RWPE2 (cell line): ENCODE measurements at regions not wholly inside any gene's neighbourhood (a gene's known extent, or its start where the extent isn't known, plus 50 kb on each side); places are given as distances from the start of the nearest gene placed in this dataset.

Experiments used
- ATAC-seq: fragments of 200-7000 bp; cut with Tn5 transposase; 3 replicates; pipeline ENCODE4 v1.9.1; 2021; ENCODE audit warnings: low read depth
- DNase-seq: peaks from one replicate; pipeline ENCODE4 v3.0.0-alpha.2; 2020; ENCODE audit warnings: low spot score
- H3K27ac ChIP-seq: fragments of 450-650 bp; 2 replicates; pipeline ENCODE4 v1.5.1; 2017; ENCODE audit warnings: mild to moderate bottlenecking; ENCODE audit not compliant: poor library complexity, severe bottlenecking
- H3K27me3 ChIP-seq: fragments of 250-450 bp; sonication (Bioruptor Pico); 2 replicates; pipeline ENCODE4 v1.5.1; 2021; ENCODE audit warnings: mild to moderate bottlenecking, moderate library complexity; ENCODE audit not compliant: insufficient read depth, poor library complexity, severe bottlenecking
- H3K36me3 ChIP-seq: fragments of 250-450 bp; sonication (Bioruptor Pico); 2 replicates; pipeline ENCODE4 v1.5.1; 2020; ENCODE audit warnings: low read depth, mild to moderate bottlenecking, moderate library complexity
- H3K4me1 ChIP-seq: fragments of 250-450 bp; sonication (Bioruptor Pico); 2 replicates; pipeline ENCODE4 v1.5.1; 2021; ENCODE audit warnings: mild to moderate bottlenecking, moderate library complexity; ENCODE audit not compliant: insufficient read depth, poor library complexity, severe bottlenecking
- H3K4me3 ChIP-seq: fragments of 250-450 bp; sonication (Bioruptor Pico); 2 replicates; pipeline ENCODE4 v1.5.1; 2021; ENCODE audit warnings: mild to moderate bottlenecking, moderate library complexity; ENCODE audit not compliant: severe bottlenecking
- H3K9me3 ChIP-seq: fragments of 250-450 bp; sonication (Bioruptor Pico); 2 replicates; pipeline ENCODE4 v1.5.1; 2021; ENCODE audit warnings: mild to moderate bottlenecking, moderate library complexity; ENCODE audit not compliant: severe bottlenecking
- CTCF ChIP-seq: fragments of 450-650 bp; IDR thresholded peaks from one replicate; pipeline ENCODE4 v1.5.1; 2017; ENCODE audit warnings: mild to moderate bottlenecking, moderate library complexity; ENCODE audit not compliant: poor library complexity, severe bottlenecking

GRCh38 chr11:95388086-95388485 is 157.1 kb upstream of the SESN3 start:
- Histone ChIP-seq H3K27me3 (no peaks in the 10 kb centered on the region), H3K4me1 (no peaks in the 10 kb centered on the region), H3K4me3 (no peak overlapping the region), H3K27ac (no peak overlapping the region), H3K9me3 (no peaks in the 10 kb centered on the region), H3K36me3 (no peaks in the 10 kb centered on the region)
- ATAC-seq (no peak), DNase-seq (no peak)
- TF ChIP-seq CTCF, result no peak

- Histone ChIP-seq H3K4me1 (no peaks in the 10 kb centered on the region), H3K27me3 (no peaks in the 10 kb centered on the region), H3K4me3 (no peak overlapping the region), H3K9me3 (no peaks in the 10 kb centered on the region), H3K27ac (no peak overlapping the region), H3K36me3 (no peaks in the 10 kb centered on the region)
- TF ChIP-seq CTCF, result no peak
- DNase-seq (no peak), ATAC-seq (no peak)
Measured at GRCh38 chr11:95387325-95387724, 156.3 kb upstream of the SESN3 start.

- DNase-seq, result no peak
- no peak for ATAC-seq
- no peak for TF ChIP-seq CTCF
Measured at GRCh38 chr11:95385577-95385976, 154.6 kb upstream of the SESN3 start.

GRCh38 chr11:95379479-95379878 is 148.5 kb upstream of the SESN3 start:
- H3K9me3 ChIP-seq, result no peaks in the 10 kb centered on the region
- no peaks in the 10 kb centered on the region for H3K36me3 ChIP-seq
- ATAC-seq (no peak), DNase-seq (no peak)
- no peaks in the 10 kb centered on the region for H3K27me3 ChIP-seq
- no peaks in the 10 kb centered on the region for H3K4me1 ChIP-seq
- H3K27ac ChIP-seq, result no peak overlapping the region
- TF ChIP-seq CTCF, result no peak
- no peak overlapping the region for H3K4me3 ChIP-seq

More at GRCh38 chr11:95385577-95385976, 154.6 kb upstream of the SESN3 start:
- Histone ChIP-seq H3K27me3 (no peaks in the 10 kb centered on the region), H3K4me3 (no peak overlapping the region), H3K4me1 (no peaks in the 10 kb centered on the region), H3K9me3 (no peaks in the 10 kb centered on the region), H3K27ac (no peak overlapping the region), H3K36me3 (no peaks in the 10 kb centered on the region)

- Histone ChIP-seq H3K9me3 (no peaks in the 10 kb centered on the region), H3K27ac (no peak overlapping the region), H3K27me3 (no peaks in the 10 kb centered on the region), H3K4me1 (no peaks in the 10 kb centered on the region), H3K36me3 (no peaks in the 10 kb centered on the region), H3K4me3 (no peak overlapping the region)
- TF ChIP-seq CTCF, result no peak
- ATAC-seq, result no peak
- DNase-seq, result no peak
Measured at GRCh38 chr11:95378789-95379188, 147.8 kb upstream of the SESN3 start.
